DND-41 (cell line): ENCODE measurements at regions not wholly inside any gene's neighbourhood (a gene's known extent, or its start where the extent isn't known, plus 50 kb on each side); places are given as distances from the start of the nearest gene placed in this dataset.
"Not testable (repeated sequence)": the region's sequence is repeated elsewhere in the genome, so short reads cannot be mapped to it uniquely, and the experiment has no call there.

ENCODE experiments used
- EZH2 ChIP-seq: IDR thresholded peaks from 3 replicates; pipeline ENCODE4 v1.6.1; 2012; ENCODE audit warnings: borderline replicate concordance, low read depth, mild to moderate bottlenecking, moderate library complexity, low read length, inconsistent platforms; ENCODE audit not compliant: severe bottlenecking
- TF ChIP-seq, protein P1 (sequence below): IDR thresholded peaks from 2 replicates; pipeline ENCODE4 v1.5.1; 2012; ENCODE audit warnings: borderline replicate concordance, low read length, moderate library complexity, mild to moderate bottlenecking; ENCODE audit not compliant: poor library complexity, severe bottlenecking; ENCODE audit errors: extremely low read depth

DNA sequence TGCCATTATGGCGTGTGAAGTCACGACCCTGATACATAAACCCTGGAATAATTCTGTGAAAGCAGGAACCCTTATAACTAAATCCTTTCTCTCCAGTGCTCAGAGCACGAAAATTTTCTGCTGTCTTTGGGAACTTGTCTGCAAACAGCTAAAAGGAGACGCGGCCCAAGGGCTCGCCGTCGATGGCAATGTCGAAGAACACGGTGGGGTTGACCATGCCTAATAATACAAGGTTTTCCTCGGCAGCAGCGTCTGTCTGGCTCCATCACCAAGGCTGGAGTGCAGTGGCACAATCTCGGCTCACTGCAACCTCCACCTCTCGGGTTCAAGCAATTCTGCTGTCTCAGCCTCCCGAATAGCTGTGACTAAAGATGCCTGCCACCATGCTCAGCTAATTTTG is 132.4 kb upstream of the KIF5B start:
- TF ChIP-seq, protein P1, sequence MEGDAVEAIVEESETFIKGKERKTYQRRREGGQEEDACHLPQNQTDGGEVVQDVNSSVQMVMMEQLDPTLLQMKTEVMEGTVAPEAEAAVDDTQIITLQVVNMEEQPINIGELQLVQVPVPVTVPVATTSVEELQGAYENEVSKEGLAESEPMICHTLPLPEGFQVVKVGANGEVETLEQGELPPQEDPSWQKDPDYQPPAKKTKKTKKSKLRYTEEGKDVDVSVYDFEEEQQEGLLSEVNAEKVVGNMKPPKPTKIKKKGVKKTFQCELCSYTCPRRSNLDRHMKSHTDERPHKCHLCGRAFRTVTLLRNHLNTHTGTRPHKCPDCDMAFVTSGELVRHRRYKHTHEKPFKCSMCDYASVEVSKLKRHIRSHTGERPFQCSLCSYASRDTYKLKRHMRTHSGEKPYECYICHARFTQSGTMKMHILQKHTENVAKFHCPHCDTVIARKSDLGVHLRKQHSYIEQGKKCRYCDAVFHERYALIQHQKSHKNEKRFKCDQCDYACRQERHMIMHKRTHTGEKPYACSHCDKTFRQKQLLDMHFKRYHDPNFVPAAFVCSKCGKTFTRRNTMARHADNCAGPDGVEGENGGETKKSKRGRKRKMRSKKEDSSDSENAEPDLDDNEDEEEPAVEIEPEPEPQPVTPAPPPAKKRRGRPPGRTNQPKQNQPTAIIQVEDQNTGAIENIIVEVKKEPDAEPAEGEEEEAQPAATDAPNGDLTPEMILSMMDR = not testable (repeated sequence)
- not testable (repeated sequence) for TF ChIP-seq EZH2
